DMS 273 (cell line): ENCODE measurements at regions not wholly inside any gene's neighbourhood (a gene's known extent, or its start where the extent isn't known, plus 50 kb on each side); places are given as distances from the start of the nearest gene placed in this dataset.

ENCODE experiments used
- DNase-seq: peaks from one replicate; lab custom pipeline; 2025; ENCODE audit not compliant: unreplicated experiment; lab: John Stamatoyannopoulos, UW

DNA sequence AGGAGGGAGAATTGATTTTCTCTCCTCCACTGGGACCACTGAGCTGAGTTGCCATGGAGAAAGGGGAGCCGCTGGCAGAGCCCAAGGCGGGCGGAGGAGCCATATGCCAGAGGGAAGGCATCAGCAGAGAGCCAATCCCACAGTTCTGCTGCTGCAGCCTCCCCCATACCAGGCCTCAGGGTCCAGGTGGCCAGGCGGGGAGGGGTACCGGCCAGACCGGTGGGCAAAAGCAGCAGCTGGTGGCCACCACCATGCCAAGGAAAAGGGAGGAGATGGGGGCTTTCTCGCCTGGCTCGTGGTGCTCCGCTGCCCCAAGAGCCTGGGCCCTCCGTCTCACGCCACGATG lies 72.8 kb downstream of the PITPNM2 start:
- DNase-seq: peak; percentile 70

DNA sequence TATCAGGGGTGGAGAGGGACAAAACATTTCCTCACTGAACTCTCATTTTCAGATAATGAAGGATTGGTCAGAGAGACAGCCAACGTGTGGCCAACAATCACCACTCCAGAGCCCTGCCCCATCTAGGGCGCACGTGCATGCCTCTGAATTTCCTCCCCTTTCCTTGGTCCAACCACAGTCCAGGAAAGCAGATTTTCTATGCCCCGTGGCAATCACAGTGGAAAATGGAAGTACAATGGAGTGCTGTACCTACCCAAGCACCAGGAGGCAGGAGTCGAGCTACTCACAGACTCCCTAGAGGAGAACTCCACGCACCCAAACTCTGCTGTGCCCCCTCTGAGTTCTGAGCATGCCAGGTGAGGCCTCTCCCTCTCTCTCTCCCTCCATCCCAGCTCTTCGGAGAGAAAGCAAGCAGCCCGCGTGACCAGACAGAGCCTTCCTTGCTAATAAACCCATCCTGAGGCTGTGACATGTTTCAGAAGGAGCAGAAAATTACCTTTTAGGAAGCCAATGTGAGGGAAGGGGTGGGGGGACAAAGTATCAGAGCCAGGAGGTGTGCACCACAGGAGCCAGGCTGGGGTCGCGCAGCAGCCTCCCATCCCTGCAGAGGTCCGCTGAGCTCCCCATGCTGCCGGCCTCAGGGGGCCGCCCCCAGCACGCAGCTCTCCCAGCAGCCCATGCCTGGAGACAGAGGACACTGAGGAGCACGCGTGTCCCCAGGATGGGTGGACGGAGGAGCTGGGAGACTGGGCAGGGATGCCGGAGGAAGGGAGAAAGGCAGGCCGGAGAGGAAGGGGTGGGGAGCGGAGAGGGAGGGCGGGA lies 73.4 kb downstream of the PITPNM2 start:
- peak; percentile 28 for DNase-seq

DNA sequence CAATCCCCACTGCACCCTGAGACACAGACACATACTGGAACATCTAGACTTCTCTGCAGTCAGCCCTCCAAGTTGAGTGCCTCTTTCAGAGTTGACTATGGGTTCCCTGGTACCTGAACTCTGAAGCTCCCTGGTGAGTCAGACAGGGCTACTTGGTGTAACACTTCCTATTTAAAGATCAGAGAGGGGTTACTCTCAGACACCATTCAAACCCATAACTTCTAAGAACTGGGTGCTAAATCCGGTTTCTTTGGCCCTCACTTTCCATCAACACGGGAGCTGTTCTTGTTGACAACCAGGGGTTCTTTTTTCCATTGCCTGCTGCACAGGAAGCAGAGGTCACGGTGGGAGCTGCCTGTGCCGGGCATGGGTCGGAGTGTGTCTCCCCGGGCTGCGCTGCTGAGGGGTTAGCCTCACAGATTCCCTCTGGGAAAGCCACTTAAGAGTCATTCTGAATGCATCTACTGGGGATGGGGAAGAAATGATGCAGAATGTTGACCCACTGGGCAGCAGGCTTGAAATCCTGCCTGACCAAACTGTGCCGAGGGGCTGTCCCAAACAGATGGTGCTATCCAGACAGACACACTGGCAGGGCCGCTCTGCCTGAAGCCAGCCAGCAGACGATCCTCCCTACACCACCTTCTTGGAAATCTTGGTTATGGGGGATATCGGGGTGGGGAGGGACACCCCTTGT lies 74.1 kb downstream of the PITPNM2 start:
- DNase-seq: no peak

DNA sequence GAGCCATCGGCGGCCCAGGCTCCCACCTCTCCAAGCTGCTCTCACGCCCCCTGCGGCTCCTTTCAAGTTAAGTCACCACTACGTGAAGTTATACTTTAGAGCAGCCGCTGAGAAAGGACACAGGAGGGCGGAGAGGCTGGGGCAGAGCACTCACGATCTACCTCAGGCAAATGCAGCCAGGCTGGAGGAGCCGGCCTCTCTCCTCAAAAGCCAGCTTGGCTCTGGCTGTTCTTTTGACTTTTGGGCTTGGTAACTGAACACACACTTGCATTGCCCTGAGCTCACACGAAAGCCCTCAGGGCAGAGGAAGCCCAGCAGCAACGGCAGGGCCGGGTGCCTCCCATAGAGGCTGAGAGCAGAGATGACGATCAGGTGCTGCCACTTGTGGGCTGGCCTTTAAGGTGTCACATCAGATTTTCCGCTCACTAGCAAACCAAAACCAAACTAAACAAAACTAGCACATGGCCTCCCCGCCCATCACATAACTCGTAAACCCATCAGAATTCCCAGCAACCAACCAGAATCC lies 75.2 kb downstream of the PITPNM2 start:
- DNase-seq: peak; percentile 84

DNA sequence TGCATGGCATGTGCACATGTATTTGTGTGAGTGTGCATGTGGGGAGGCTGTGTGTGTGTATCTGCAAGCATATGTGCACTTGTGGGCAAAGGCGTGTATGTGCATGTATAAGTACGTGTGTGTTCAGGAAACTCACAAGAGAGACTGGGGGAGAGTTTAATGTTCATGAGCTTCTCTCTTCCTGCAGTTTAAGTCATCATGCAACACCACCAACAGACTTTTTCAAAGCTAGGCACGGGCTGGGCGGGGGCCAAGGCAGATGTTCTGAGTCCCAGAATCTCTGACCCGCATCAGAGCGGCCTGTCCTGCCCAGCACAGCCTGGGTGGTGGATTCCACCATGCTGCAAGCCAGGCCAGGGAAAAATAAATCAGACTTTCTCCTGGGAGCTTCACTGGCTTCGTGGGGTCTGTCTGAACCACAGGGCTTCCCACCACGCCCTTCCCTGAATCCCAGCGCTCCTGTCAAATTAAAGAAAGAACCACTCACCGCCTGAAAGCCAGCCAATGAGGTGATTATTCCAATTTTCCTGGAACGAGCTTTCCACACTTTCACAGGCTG lies 75.7 kb downstream of the PITPNM2 start:
- peak; percentile 80 for DNase-seq

DNA sequence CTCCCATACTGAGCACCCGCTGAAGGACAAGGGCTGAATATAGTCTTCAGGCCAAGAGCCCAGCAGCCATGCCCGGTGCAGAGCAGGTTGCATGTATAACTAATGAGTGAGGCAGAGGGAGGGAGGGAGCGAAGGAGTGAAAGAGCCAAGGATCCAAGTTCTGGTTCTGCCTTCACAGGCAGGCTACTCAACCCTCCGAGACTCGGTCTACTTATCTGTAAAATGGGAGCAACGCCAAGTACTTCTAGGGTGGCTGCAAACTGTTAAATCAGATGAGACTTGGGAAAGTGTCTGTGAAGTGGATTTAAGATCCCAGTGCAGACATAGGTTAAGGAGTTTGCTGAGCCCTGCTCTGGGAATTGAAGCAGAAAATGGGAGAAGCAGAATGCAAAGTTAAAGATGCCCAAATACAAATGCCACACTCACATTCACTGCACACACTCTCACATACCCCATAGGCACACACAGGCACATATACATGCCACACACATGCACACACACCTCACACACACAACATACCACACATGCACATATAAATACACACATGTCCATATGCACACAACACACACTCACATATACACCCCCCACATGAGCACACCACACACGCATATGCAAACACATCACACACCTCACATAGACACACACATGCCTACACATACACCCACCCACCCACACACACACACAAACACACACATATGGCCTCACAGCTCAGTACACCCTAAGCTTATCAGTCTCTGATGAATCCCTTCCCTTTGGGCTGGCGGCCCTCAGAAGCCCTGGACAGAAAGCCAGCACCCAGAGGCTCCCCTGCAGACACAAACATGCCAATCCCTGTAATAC lies 76.7 kb downstream of the PITPNM2 start:
- DNase-seq: no peak

DNA sequence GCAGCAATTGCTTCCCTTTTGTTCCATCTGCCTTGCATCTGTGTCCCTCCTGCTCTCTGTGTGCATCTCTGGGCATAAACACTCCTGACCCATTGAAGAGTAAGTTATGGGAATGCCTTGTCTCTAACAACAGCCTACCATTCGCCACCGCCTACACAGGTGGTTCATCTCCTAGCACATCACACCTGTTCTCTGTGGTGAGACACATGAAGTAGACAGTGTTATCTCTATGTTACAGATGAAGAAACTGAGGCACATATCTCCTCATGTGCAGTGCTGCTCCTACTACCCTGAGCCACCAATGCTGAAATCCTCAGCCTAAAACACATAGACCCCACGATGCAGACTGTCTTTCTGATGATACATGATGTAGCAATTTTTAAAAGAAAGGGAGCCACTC lies 77.6 kb downstream of the PITPNM2 start:
- DNase-seq: no peak

DNA sequence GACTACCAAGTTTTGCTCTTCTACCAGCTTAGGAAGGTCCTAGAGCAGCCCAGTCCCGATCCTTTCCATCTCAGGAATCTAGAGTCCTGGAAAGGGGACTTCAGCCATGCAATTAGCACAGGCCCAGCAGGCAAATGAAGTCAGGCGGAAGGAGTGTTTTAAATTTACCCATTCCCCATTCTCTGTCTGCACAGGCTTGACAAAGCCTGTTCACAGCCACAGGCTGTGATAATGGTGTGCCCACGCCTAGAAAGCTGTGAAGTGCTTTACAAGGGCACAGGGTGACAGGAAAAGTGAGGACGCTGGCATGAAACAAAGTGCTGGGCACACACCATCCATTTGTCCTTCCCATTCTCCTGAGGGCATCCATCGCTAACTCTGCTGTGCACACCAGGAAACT lies 79.0 kb downstream of the PITPNM2 start:
- DNase-seq: no peak

DNA sequence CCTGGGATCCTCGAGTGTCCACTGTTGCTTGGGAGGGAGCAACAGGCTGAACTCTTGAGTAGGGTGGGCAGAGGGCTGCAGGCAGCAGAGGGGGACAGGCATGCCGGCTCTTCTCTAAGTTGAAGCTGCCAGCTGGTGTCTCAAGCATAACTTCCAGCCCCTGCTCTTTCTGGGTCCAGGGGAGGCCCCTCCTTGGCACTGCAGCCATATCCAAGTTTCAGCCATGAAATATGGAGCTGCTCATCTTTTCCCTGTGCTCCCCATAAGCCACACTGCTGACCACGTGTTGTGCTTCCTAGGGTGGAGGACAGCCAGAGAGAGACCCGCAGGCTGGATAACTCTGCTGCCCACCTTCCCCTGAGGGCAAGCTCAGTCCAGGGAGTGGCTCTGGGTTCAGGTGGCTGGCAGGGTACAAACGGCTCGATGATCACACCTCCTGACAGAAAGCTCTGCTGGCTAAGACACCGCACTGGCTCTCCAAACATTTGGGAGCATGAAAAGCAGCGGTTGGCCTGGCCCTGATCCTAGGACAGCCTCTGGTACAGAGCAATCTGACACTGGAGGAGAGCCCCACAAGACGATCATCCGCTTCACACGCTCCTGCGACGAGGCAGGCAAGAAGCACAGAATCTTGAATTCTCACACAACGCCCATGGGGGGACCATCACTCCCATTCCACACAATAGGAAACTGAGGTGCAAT lies 79.6 kb downstream of the PITPNM2 start:
- DNase-seq: no peak

DNA sequence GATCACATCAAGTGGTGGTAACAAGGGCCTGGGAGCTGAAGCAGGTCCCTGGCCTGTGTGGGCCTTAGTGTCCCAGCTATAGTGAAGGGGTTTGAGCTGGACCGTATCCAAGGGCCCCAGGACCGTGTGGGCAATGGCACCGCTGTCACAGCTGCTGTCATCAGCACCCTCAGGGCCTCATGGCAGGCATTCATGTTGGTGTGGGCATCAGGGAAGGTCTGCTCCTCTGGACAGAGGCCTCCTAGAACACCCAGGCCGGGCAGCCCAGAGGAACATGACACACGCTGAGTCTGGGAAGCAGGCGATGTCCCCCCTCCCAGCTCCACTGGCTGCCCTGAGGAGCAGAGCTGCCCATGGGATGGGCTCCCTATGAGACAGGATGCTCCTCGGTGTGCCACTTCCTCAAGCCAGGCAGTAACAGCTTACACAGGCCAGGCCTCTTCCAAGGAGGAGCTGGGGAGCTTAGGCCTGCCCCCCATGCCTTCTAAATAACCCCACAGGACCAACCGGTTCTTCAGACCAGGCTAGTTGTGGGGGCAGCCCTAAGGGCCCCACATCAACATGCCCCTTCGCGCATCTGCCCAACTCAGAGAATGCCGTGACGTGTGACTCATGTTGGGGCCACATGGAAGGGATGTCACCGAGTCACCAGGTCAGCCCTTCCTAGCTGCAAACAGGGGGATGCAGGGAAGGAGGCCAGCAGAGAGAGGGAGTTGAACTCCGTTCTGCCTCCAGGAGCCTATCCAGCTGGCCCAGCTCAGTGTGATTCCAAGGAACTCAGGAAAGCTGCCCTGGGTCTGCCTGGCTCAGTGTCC lies 80.4 kb downstream of the PITPNM2 start:
- no peak for DNase-seq

DNA sequence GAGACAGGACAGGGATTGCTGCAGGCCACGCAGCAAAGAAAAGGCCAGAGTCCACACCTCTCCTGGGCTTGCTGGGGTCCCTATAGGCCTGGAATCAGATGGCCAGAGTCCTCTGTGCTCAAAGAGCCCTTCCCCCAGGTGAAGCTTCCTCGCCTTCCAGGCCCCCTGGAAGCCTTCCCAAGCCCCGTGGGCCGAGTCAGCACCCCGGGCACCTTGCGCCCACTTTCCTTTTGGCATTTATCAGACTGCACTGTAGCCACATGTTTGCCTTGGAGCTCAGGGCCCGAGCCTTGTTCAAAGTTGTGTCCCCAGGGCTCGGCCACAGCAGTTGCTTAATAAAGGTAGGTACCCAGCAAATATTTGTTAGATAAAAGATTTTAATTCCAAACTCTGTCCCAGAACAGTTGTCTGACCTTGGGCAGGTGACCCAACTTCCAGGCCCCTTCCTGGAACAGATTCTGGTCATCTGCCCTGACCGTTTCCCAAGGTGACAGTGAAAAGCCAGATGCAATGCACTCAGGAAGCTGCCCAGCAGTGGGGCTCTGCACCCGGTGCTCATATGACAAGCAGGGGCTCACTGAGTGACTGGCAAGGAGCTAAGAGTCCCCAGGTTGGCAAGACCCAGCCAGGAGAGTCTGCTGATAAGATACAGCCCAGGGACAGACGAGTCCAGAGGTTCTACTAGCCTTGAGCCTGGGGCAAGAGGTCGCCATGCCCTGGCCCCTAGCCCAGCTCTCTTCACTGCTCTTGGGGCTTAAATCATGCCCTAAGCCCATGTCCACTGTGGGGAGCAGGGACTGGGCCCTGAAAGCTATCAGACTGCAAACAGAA lies 81.2 kb downstream of the PITPNM2 start:
- DNase-seq: no peak

DNA sequence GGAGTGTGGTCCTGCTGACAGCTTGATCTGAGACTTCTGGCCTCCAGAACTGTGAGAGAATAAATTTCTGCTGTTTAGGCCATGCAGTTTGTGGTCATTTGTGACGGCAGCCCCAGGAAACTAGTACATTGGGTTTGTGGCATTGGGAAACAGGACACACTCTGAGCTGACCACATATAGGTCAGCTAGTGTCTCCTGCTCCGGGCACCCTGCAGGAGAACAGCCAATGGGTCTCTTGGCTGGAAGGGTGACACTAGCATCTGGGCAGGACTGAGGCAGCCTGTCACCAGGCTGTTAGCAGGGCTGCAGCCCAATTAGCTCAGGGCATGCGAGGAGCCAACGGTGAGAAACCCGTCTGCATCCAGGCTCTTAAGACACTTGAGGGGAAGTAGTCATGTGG lies 83.2 kb downstream of the PITPNM2 start:
- no peak for DNase-seq

DNA sequence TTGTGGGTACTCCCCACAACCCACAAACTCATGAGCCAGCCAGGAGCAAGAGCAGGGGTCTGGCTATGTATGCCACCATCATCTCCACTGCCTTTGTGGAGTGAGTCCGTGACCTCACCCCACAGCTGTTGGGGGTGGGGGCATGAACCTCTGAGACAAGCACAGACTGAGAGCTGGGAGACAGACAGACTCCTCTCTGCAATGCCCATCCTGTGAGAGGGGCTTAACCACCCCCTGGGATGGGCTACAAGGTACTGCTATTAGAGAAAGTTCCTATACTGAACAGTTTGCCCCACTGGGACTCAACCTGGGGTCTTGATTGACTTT lies 84.5 kb downstream of the PITPNM2 start:
- no peak for DNase-seq

DNA sequence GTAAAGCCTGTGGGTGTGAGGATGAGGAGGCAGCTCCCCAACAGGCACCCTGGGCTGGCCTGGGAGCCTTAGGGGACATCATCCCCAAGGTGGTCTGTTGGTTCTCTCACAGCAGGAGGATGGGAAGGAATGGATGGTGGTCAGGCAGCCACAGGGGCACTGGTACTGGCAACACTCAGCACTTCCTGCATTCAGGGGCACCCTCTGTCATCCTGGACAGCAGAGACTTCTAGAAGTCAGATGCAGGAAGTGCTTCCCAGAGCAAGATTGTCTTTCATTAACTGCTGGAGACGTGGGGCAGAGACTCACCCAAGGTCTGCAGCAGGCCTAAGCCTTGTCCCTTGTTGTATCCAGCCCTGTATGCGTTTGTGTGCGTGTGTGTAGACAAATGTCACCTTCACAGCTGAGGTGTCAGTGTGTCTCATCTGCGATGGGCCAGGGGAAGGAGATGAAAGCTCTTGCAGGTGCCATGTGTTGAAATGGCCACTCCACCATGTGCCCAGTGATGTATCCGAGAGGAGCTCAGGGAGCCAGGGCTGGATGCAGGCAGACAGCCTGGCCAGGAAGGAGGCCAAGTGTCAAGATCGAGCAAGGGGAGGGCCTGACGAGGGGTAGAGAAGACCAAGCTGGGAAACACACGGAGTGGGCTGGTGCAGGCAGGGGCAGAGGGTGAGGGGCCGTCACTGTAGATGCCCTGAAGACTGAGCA lies 85.1 kb downstream of the PITPNM2 start:
- no peak for DNase-seq

DNA sequence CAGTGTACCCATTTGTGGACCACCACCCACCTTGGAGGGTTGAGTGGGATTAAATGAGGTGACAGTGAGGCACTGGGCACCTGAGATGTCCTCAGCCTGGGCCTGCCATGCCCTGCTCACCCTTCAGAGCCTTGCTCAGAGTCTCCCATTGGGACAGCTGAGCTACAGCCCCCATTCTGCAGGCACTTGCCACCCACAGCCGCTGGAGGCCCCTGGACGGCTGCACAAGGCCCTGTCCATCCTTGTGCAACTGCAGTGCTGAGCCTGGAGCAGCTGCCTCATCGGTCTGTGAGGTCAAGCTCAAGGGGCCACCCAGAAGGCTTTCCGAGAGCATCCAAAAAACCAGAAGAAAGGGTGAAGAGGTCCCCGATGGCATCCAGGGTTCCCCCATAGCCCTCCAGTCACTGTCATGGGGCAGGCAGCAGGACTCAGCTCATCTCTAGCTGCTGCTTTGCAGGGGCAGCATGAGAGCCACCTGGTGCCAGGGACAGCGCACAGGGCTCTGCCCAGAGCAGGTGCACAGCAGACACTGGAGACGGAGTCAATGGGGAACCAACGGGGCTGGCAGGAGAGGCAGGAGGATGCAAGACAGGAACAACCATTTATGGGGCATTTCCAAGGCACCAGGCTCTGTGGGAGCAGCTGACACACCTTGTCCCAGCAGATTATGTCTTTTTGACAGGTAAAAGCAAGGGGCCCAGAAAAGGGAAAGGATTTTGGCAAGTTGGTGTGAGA lies 84.6 kb downstream of the ARL6IP4 start:
- DNase-seq: no peak

DNA sequence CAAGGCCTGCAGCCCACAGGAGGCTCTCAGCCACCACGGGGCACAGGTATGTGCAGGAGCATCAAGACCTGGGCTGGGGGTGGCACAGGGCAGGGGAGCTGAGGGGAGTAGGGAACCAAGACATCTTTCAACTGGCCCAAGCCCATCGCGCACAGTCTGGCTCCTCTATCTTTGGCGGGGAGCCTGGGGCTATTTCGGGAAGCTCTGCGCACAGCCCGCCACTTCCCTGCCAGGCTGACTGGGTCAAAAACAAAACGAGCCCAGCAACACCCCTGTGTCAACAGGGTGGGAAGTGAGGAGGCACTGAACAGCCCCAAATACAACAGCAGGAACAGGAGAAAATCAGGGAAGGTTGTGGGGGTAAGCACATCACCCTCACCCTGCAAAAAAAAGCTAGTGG lies 83.9 kb downstream of the ARL6IP4 start:
- peak; percentile 40 for DNase-seq

DNA sequence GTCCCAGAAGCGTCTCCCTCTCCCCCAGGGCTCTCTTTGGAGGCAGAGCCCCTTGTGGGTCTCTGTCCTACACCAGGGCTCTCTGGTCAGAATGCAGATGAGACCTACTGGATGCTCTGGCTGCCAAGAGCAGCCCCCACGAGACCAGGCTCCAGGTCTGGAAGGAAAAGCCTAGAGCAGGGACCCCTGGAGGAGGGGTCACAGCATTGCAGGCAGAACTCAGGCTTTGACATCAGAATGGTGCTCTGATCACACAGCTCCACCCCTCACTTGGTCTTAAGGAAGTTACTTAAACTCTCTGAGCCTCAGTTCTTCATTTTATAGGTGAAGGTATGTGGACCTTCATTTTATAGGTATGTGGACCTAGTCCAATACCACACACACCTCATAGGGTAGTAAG lies 83.1 kb downstream of the ARL6IP4 start:
- DNase-seq: peak; percentile 74
